DMS53 treated with DMSO at 0.1 percent for 48 hours (cell line): ENCODE measurements at regions not wholly inside any gene's neighbourhood (a gene's known extent, or its start where the extent isn't known, plus 50 kb on each side); places are given as distances from the start of the nearest gene placed in this dataset.
"Not testable (repeated sequence)": the region's sequence is repeated elsewhere in the genome, so short reads cannot be mapped to it uniquely, and the experiment has no call there.

Experiments used
- DNase-seq: peaks from one replicate; lab custom pipeline; 2025; ENCODE audit not compliant: unreplicated experiment; lab: John Stamatoyannopoulos, UW

DNA sequence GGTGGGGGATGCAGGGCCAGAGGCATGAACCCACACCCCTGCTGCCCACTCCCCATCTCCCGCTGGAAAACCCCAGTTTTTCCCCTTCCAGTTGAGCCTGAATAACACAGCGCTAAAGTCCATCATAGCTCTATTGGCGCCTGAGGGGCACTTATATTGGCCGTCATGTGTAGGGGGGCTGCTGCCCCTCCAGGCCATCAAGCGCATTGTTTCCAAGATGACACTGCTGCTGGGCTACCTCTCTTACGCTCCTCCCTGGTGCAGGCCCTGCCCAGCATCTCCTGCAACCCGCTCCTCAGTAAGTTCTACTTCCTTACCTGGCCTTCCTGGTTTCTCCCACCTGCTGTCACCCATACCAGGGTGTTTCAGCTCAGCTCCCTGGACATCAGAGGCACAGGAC is 205.0 kb upstream of the RPL34 start:
- no peak for DNase-seq

- no peak for DNase-seq
Observed at GRCh38 chr4:108411836-108412235, 208.5 kb upstream of the RPL34 start.

- DNase-seq: not testable (repeated sequence)
Observed at GRCh38 chr4:108409691-108410090, 210.7 kb upstream of the RPL34 start.

GRCh38 chr4:108405586-108405985 is 214.8 kb upstream of the RPL34 start:
- DNase-seq: no peak

GRCh38 chr4:108400309-108400708 is 220.1 kb upstream of the RPL34 start:
- DNase-seq: no peak

- no peak for DNase-seq
Observed at GRCh38 chr4:108399610-108400265, 220.6 kb upstream of the RPL34 start.

GRCh38 chr4:108398836-108399235 is 221.5 kb upstream of the RPL34 start:
- no peak for DNase-seq

- DNase-seq: no peak
Observed at GRCh38 chr4:108398316-108398715, 222.1 kb upstream of the RPL34 start.

- DNase-seq: no peak
Observed at GRCh38 chr4:108397850-108398249, 222.5 kb upstream of the RPL34 start.

- no peak for DNase-seq
Observed at GRCh38 chr4:108396900-108397497, 223.4 kb upstream of the RPL34 start.

GRCh38 chr4:108395786-108396185 is 224.6 kb upstream of the RPL34 start:
- no peak for DNase-seq

DNA sequence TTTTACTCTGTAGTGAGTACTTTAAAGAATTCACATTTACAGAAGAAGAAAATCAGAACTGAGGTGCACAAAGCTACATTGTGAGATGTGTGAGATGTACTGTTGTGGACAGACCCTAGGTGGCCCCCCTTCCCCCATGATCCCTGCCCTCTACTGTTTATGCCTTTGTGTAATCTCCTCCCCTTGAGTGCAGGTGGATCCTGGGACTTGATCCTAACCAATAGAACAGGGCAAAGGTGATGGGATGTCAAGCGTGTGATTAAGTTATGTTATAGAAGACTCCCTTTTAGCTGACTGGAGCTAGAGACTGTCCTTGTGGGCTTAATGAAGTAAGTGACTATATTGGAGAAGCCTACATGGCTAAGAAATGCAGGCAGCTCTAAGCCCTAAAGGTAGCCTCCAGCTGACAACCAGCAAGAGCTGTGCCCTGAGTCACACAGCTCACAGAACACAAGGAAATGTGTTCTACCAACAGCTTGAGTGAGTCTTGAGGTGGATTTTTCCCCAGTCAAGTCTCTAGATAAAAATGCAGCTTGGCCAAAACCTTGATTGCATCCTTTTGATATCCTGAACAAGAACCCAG is 225.2 kb upstream of the LEF1 start:
- no peak for DNase-seq

DNA sequence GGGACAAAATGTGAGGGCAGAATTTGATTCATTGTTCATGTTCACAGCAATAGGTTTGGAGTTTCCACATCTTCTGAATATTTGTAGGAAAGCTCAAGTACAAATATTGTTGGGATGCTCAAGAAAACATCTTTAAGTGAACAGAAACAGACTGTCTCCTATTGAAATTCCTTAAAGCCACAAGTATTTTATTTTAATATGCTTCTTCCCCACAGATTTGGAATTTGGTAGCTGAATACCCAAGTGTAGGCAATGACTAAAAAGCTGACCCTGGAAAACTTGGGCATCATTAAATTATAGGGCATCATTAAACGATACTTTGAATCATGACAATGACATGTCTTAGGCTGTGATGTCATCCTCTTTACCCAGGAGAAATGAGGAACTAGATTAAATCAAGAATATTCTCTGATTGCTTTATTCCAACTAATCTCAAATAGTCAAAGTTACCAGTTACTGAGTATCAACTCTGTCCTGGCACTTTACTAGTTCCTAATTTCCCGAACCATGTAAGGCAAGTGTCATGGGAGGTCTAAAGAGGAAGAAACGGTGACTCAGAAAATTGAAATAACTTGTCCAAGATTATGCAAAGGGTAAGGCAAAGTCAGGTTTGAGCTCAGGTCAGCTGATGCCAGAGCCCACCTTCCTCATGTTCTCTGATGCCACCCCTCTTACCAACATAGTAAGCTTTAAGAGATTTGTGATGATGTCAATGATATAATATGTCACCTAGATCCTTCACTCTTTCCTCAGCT is 223.1 kb upstream of the LEF1 start:
- no peak for DNase-seq

DNA sequence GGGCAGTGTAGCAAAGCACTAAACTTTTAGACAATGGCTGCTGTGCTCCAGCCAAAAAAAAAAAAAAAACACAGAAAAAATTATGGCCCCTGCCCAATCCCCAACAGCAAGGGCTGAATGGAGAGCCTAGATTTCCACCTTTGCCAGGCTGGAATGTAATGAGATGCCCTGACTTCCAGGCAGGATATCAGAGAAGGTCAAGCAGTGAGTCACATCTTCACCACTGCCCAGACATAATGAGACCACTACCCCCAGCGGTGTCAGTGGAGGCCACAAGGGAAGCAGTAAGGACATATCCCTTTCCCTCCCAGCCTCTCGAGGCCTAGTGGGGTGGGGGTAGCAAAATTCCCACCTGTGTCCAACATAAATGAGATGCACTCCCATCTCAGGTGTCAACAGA is 216.3 kb upstream of the LEF1 start:
- no peak for DNase-seq

DNA sequence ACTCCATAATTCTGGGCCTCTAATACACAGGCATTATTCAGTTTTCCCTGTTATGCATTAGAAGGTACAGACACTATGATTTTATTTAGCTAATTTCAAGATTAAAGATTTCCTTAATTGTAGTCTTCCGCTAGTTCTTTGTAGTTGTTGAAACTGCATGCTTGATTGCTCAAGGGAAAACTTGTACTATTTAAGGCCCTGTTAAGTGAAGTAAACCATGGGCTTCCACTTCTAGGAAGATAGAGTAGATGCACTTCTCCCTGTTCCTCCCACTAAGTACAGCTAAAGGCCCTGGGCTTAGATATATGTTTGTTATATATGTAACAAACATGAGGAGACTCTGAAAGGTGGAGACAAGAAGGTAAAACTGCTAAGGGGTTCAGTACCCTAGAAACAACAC is 215.8 kb upstream of the LEF1 start:
- no peak for DNase-seq

DNA sequence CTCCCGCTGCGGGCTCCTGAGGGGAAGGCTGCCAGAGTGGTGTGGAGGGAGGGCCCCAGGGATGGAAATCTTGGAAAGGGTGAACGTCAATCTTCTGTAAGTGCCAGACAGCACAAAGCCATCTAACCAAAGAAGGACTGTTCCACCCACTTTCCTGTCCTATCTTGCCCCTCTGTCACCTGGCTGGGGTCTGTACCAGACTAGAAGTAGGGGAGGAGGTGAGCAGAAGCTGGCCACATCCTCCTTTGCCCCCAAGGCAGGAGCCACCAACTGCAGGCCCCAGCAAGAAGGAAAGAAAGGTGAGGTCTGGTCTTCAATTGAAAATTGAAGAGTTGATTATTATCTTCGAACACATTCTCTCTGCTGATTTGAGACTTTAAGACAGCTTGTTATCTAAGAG is 214.4 kb upstream of the LEF1 start:
- DNase-seq: no peak

DNA sequence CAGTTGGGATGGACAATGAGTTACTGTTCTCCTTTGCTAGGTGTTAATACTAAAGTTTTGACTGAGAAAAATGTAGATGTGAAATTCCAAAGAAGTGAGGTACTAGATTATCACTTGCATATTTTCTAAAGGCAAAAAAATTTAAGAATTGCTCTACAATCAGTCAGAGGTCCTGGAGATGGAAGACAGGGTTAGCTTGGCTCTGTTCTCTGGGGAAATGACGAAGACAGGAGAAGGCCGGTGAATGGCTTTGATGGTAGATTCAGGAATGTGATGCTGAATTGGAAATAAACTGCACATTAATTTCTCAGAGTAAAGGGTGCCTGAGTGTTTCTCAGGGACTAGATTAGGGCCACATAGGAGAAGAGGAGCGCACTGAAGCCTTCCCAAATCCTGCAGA is 214.0 kb upstream of the LEF1 start:
- no peak for DNase-seq

DNA sequence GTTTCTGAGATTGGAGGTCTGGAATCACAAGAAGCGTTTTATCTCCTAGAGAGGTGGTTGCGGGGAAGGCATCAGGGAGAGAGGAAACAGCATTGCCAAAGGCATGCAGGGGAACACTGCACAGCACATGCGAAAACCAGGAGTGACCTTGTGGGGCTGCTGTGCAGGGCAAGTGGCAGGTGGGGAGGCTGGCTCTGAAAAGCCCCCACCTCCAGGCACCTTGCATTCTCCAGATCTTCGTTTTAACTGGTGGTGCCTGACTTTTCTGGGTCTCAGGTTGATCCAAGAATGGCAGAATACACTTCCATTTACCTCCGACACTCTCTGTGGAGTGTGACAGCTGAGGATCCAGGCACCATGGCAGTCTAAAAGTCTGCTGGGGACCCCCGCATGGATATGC is 209.4 kb upstream of the LEF1 start:
- DNase-seq: no peak

- no peak for DNase-seq
Observed at GRCh38 chr4:108377021-108377420, 208.3 kb upstream of the LEF1 start.

DNA sequence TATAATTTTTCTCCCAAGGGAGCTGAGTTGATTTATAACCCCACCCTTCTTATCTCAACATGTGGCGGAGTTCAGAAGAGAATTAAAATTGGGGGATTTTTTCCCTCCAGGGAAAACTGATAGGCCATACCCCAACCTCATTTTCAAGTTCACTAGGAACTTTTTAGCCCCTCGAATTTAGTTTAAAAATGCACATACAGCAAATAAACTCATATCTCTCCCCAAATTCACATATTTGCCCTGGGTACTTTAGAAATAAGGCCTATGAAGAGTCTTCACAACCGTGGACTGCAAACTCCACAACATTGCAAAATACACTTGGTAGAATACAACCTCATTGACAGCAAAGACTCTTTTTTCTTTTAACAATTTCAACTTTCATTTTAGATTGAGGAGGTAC is 206.7 kb upstream of the LEF1 start:
- DNase-seq: no peak

DNA sequence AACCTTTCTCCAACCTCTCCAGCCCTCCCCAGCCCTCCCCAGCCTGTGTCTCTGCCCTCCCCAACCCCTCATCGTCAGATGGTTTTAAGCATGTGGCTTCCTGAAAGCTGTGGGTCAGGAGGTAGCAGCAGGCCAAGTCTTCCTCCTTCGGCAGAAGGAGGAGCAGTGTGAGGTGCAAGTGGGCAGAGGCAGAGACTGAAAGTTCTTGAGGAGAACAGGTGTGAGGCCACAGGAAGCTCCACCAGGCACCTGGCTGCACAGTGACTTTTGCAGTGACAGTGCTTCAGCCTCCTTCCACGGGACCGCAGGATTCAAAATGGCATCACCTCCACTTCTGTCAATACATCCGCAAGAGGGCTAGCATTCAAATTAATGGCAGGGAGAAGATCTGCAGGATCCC is 203.9 kb upstream of the LEF1 start:
- no peak for DNase-seq

DNA sequence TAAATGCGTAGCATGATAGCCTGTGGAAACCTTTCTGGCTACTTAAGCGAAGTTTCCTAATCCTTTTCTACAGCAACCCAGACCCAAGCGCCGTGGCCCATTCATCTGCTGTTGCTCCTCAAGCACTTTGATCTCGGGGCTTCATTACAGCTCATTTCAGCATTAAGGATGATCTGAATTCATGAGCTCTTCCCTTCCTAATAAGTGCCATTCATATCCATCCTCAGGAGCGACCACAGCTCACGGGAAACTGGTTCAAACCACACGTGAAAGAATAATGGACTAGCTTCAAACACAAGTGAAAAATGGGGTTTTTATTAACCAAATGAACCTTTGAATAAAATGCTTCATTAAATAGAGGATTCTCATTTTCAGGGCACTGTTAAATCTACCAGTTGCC is 202.6 kb upstream of the LEF1 start:
- no peak for DNase-seq
